Liver (tissue), 8 donors: ENCODE measurements at regions not wholly inside any gene's neighbourhood (a gene's known extent, or its start where the extent isn't known, plus 50 kb on each side); places are given as distances from the start of the nearest gene placed in this dataset.

Experiments used
- DNase-seq: peaks from one replicate; pipeline ENCODE4 v3.0.0-alpha.2; 2017; ENCODE audit warnings: low spot score
- H3K27ac ChIP-seq, 2 donors: one replicate each; pipeline ENCODE4 v1.7.0; 2013; ENCODE audit warnings: inconsistent platforms in 2 of 2, low read length in 2 of 2, control low read depth in 1 of 2, low read depth in 1 of 2, mild to moderate bottlenecking in 1 of 2
- H3K27me3 ChIP-seq, 4 donors: one replicate each; pipeline versions ENCODE4 v1.6.1 to v1.7.0; 2013; ENCODE audit warnings: low read length in 3 of 4, inconsistent platforms in 1 of 4, mild to moderate bottlenecking in 1 of 4, moderate library complexity in 1 of 4; ENCODE audit not compliant: control insufficient read depth in 4 of 4, insufficient read depth in 4 of 4
- H3K36me3 ChIP-seq, 4 donors: one replicate each; pipeline versions ENCODE4 v1.6.1 to v1.7.0; 2013; ENCODE audit warnings: low read length in 3 of 4, mild to moderate bottlenecking in 3 of 4, low read depth in 1 of 4, moderate library complexity in 1 of 4; ENCODE audit not compliant: control insufficient read depth in 4 of 4, insufficient read depth in 3 of 4
- H3K4me1 ChIP-seq, 4 donors: one replicate each; pipeline versions ENCODE4 v1.6.1 to v1.7.0; 2013; ENCODE audit warnings: low read length in 3 of 4, mild to moderate bottlenecking in 3 of 4, moderate library complexity in 1 of 4; ENCODE audit not compliant: control insufficient read depth in 4 of 4, insufficient read depth in 4 of 4
- H3K4me3 ChIP-seq, 3 donors: one replicate each; pipeline versions ENCODE4 v1.6.1 to v1.7.0; 2013; ENCODE audit warnings: low read length in 3 of 3, control low read depth in 1 of 3, low read depth in 1 of 3, mild to moderate bottlenecking in 1 of 3
- H3K9ac ChIP-seq, 2 donors: one replicate each; pipeline ENCODE4 v1.7.0; 2013; ENCODE audit warnings: low read length in 2 of 2, mild to moderate bottlenecking in 2 of 2, moderate library complexity in 2 of 2, control low read depth in 1 of 2, low read depth in 1 of 2
- H3K9me3 ChIP-seq, 4 donors: one replicate each; pipeline versions ENCODE4 v1.6.1 to v1.7.0; 2013; ENCODE audit warnings: low read length in 3 of 4; ENCODE audit not compliant: control insufficient read depth in 4 of 4
- ATF3 ChIP-seq: IDR thresholded peaks from 2 replicates; pipeline ENCODE4 v1.6.1; 2016; ENCODE audit warnings: antibody characterized with exemption
- CTCF ChIP-seq: fragments of 150-350 bp; IDR thresholded peaks from 2 replicates; pipeline ENCODE4 v1.5.1; 2017; ENCODE audit warnings: improper control_type of control experiment, low read depth, low read length; ENCODE audit not compliant: missing input control
- EGR1 ChIP-seq, 2 donors: IDR thresholded peaks; 2 replicates each; pipeline ENCODE4 v1.6.1; 2016 to 2018; ENCODE audit warnings: antibody characterized with exemption in 2 of 2, low read depth in 2 of 2
- FOXA1 ChIP-seq: IDR thresholded peaks from 2 replicates; pipeline ENCODE4 v1.6.1; 2016; ENCODE audit warnings: antibody characterized with exemption
- FOXA2 ChIP-seq: IDR thresholded peaks from 2 replicates; pipeline ENCODE4 v1.6.1; 2016; ENCODE audit warnings: antibody characterized with exemption
- HNF4A ChIP-seq, 2 donors: conservative IDR thresholded peaks; 2 replicates each; pipeline ENCODE4 v1.6.1; 2016; ENCODE audit warnings: antibody characterized with exemption in 2 of 2, mild to moderate bottlenecking in 2 of 2
- HNF4G ChIP-seq: IDR thresholded peaks from 2 replicates; pipeline ENCODE4 v1.6.1; 2016; ENCODE audit warnings: antibody characterized with exemption
- JUND ChIP-seq, 2 donors: IDR thresholded peaks; 2 replicates each; pipeline ENCODE4 v1.6.1; 2016; ENCODE audit warnings: antibody characterized with exemption in 2 of 2
- MAX ChIP-seq: IDR thresholded peaks from 2 replicates; pipeline ENCODE4 v1.6.1; 2016; ENCODE audit warnings: antibody characterized with exemption
- NR2F2 ChIP-seq: IDR thresholded peaks from 2 replicates; pipeline ENCODE4 v1.6.1; 2016; ENCODE audit warnings: antibody characterized with exemption
- RAD21 ChIP-seq, 2 donors: IDR thresholded peaks; 2 replicates each; pipeline ENCODE4 v1.6.1; 2016; ENCODE audit warnings: antibody characterized with exemption in 2 of 2, mild to moderate bottlenecking in 2 of 2
- REST ChIP-seq: IDR thresholded peaks from 2 replicates; pipeline ENCODE4 v1.6.1; 2016; ENCODE audit warnings: antibody characterized with exemption, mild to moderate bottlenecking
- RXRA ChIP-seq, 2 donors: IDR thresholded peaks; 2 replicates each; pipeline ENCODE4 v1.6.1; 2017 to 2018; ENCODE audit warnings: antibody characterized with exemption in 2 of 2, mild to moderate bottlenecking in 1 of 2
- SP1 ChIP-seq: IDR thresholded peaks from 2 replicates; pipeline ENCODE4 v1.6.1; 2018; ENCODE audit warnings: antibody characterized with exemption, mild to moderate bottlenecking
- YY1 ChIP-seq: IDR thresholded peaks from 2 replicates; pipeline ENCODE4 v1.6.1; 2016; ENCODE audit warnings: antibody characterized with exemption, mild to moderate bottlenecking
- ZBTB33 ChIP-seq: IDR thresholded peaks from 2 replicates; pipeline ENCODE4 v1.6.1; 2016; ENCODE audit warnings: antibody characterized with exemption
- WGBS: extraction: QIAGEN DNeasy Blood & Tissue Kit; methylation state at CpG from one replicate; pipeline ENCODE4 v1.1.7; 2013; 5-methylcytosine and 5-hydroxymethylcytosine counted together
- donor health status: healthy.
- donor health status: healthy.
- donor health status: healthy.
- donor health status: healthy.
- donor health status: healthy.

- 92% methylated on average over 29 of the region's 29 CpGs for WGBS
- H3K9me3 ChIP-seq: no peaks in the 10 kb centered on the region
- DNase-seq: no peak
These were observed 51.0 kb upstream of the PPP2R2D start for GRCh38 chr10:131849591-131850382.

More at GRCh38 chr10:131849591-131850382, 51.0 kb upstream of the PPP2R2D start:
- TF ChIP-seq NR2F2: no peak
- no peak for TF ChIP-seq EGR1 (IDR thresholded peaks at IDR 0.05; ENCODE audit: low read depth in 2 of 2)
- TF ChIP-seq REST: no peak
- TF ChIP-seq MAX: no peak
- no peak for TF ChIP-seq RAD21 (IDR thresholded peaks at IDR 0.05)
- no peak for TF ChIP-seq ATF3
- TF ChIP-seq HNF4G: no peak
- TF ChIP-seq SP1: no peak
- TF ChIP-seq YY1: no peak
- TF ChIP-seq RXRA (IDR thresholded peaks at IDR 0.05): no peak
- TF ChIP-seq FOXA1: no peak
- no peak for TF ChIP-seq CTCF
- TF ChIP-seq FOXA2: no peak
- no peak for TF ChIP-seq ZBTB33
- TF ChIP-seq HNF4A (conservative IDR thresholded peaks at IDR 0.05): no peak
- TF ChIP-seq JUND (IDR thresholded peaks at IDR 0.05): no peak
- Histone ChIP-seq H3K4me1 (no peaks in the 10 kb centered on the region), H3K36me3 (no peaks in the 10 kb centered on the region), H3K27ac (no peak overlapping the region), H3K9ac (no peak overlapping the region), H3K27me3 (no peaks in the 10 kb centered on the region), H3K4me3 (no peak overlapping the region)
